IMR-90 (cell line): ENCODE measurements at regions not wholly inside any gene's neighbourhood (a gene's known extent, or its start where the extent isn't known, plus 50 kb on each side); places are given as distances from the start of the nearest gene placed in this dataset.

Source experiments
- ATAC-seq: fragments of 200-7000 bp; cut with Tn5 transposase; 2 replicates; pipeline ENCODE4 v1.9.1; 2020; ENCODE audit warnings: low read depth, mild to moderate bottlenecking, moderate library complexity
- BruUV-seq: library from RNA; stranded (reverse); fragments of 400-500 nt; replicated peaks from 2 replicates; lab custom pipeline; 2021; lab: Mats Ljungman, UMichigan
- CTCF ChIA-PET: fragments of 300-600 bp; formaldehyde crosslinking; extraction: SDS; loops from one replicate; lab custom pipeline; 2021; ENCODE audit warnings: antibody characterized with exemption; lab: Yijun Ruan, JAX
- POLR2A ChIA-PET: fragments of 300-600 bp; sonication (Branson Sonifier 250); formaldehyde crosslinking; loops from one replicate; lab custom pipeline; 2022; ENCODE audit warnings: antibody characterized with exemption; ENCODE audit not compliant: unreplicated experiment; lab: Charles Lee
- DNase-seq: peaks from one replicate; pipeline ENCODE4 v3.0.0; 2013
- H2AFZ ChIP-seq: replicated peaks from 2 replicates; pipeline ENCODE3; 2013; ENCODE audit warnings: low read length, mild to moderate bottlenecking; ENCODE audit not compliant: poor library complexity
- H2AK5ac ChIP-seq: 2 replicates; pipeline ENCODE4 v1.6.1; 2013; ENCODE audit warnings: low read depth, low read length, inconsistent platforms
- H2AK9ac ChIP-seq: replicated peaks from 2 replicates; pipeline ENCODE3; 2013; ENCODE audit warnings: mild to moderate bottlenecking, low read depth, low read length, moderate library complexity; ENCODE audit not compliant: poor library complexity
- H2BK120ac ChIP-seq: 2 replicates; pipeline ENCODE4 v1.6.1; 2013; ENCODE audit warnings: low read depth, low read length, inconsistent platforms
- H2BK15ac ChIP-seq: 3 replicates; pipeline ENCODE4 v1.6.1; 2013; ENCODE audit warnings: low read depth, low read length, inconsistent platforms
- H2BK20ac ChIP-seq: 2 replicates; pipeline ENCODE4 v1.6.1; 2013; ENCODE audit warnings: low read depth, mild to moderate bottlenecking, inconsistent platforms, low read length, moderate library complexity
- H2BK5ac ChIP-seq: 2 replicates; pipeline ENCODE4 v1.6.1; 2013; ENCODE audit warnings: mild to moderate bottlenecking, low read depth, low read length, inconsistent platforms; ENCODE audit not compliant: poor library complexity, severe bottlenecking
- H3K14ac ChIP-seq: replicated peaks from 2 replicates; pipeline ENCODE4 v1.6.1; 2013; ENCODE audit warnings: low read depth, low read length, inconsistent platforms
- H3K18ac ChIP-seq: 2 replicates; pipeline ENCODE4 v1.6.1; 2013; ENCODE audit warnings: low read depth, low read length, control low read depth
- H3K23ac ChIP-seq: 2 replicates; pipeline ENCODE4 v1.6.1; 2013; ENCODE audit warnings: low read depth, low read length, inconsistent platforms
- H3K27ac ChIP-seq: 2 replicates; pipeline ENCODE4 v1.5.1; 2013; ENCODE audit warnings: mild to moderate bottlenecking, control low read depth, low read length; ENCODE audit not compliant: insufficient read depth
- H3K27me3 ChIP-seq: 2 replicates; pipeline ENCODE4 v1.6.1; 2013; ENCODE audit warnings: low read length; ENCODE audit not compliant: control insufficient read depth, insufficient read depth
- H3K36me3 ChIP-seq: 2 replicates; pipeline ENCODE4 v1.6.1; 2013; ENCODE audit warnings: low read length, mixed read lengths; ENCODE audit not compliant: control insufficient read depth, insufficient read depth
- H3K4ac ChIP-seq: 2 replicates; pipeline ENCODE4 v1.6.1; 2013; ENCODE audit warnings: low read depth, low read length, inconsistent platforms
- H3K4me1 ChIP-seq: 2 replicates; pipeline ENCODE4 v1.6.1; 2013; ENCODE audit warnings: low read length, mixed read lengths; ENCODE audit not compliant: control insufficient read depth, insufficient read depth
- H3K4me2 ChIP-seq: 2 replicates; pipeline ENCODE4 v1.6.1; 2013; ENCODE audit warnings: low read depth, mild to moderate bottlenecking, control low read depth, low read length, moderate library complexity
- H3K4me3 ChIP-seq: 2 replicates; pipeline ENCODE4 v1.5.1; 2013; ENCODE audit warnings: low read depth, mild to moderate bottlenecking, control low read depth, low read length, moderate library complexity; ENCODE audit not compliant: insufficient read depth
- H3K56ac ChIP-seq: 2 replicates; pipeline ENCODE4 v1.6.1; 2013; ENCODE audit warnings: low read length, inconsistent platforms; ENCODE audit not compliant: insufficient read depth; ENCODE audit errors: extremely low read depth
- H3K79me1 ChIP-seq, 2 experiments: 2 replicates each; pipeline ENCODE4 v1.6.1; 2013; ENCODE audit warnings: low read length in 2 of 2, inconsistent platforms in 1 of 2, low read depth in 1 of 2
- H3K9ac ChIP-seq: 2 replicates; pipeline ENCODE4 v1.6.1; 2013; ENCODE audit warnings: low read depth, low read length, control low read depth
- H3K9me1 ChIP-seq: 2 replicates; pipeline ENCODE4 v1.6.1; 2013; ENCODE audit warnings: low read length, inconsistent platforms; ENCODE audit not compliant: insufficient read depth
- H3K9me3 ChIP-seq: 2 replicates; pipeline ENCODE4 v1.6.1; 2013; ENCODE audit warnings: low read length; ENCODE audit not compliant: control insufficient read depth, insufficient read depth
- H4K20me1 ChIP-seq: 2 replicates; pipeline ENCODE4 v1.6.1; 2013; ENCODE audit warnings: low read length, inconsistent platforms; ENCODE audit not compliant: insufficient read depth
- H4K5ac ChIP-seq: 2 replicates; pipeline ENCODE4 v1.6.1; 2013; ENCODE audit warnings: mild to moderate bottlenecking, low read depth, low read length, control low read depth
- H4K8ac ChIP-seq, 2 experiments: 2 replicates each; pipeline ENCODE4 v1.6.1; 2013; ENCODE audit warnings: low read depth in 2 of 2, low read length in 2 of 2, control low read depth in 1 of 2, inconsistent platforms in 1 of 2
- H4K91ac ChIP-seq: 2 replicates; pipeline ENCODE4 v1.6.1; 2013; ENCODE audit warnings: low read depth, low read length, inconsistent platforms; ENCODE audit not compliant: insufficient read depth
- CEBPB ChIP-seq: IDR thresholded peaks from 2 replicates; pipeline ENCODE4 v1.6.1; 2012; ENCODE audit warnings: low read depth, low read length, improper control_type of control experiment
- CHD1 ChIP-seq: IDR thresholded peaks from 2 replicates; pipeline ENCODE4 v1.6.1; 2012; ENCODE audit warnings: low read depth, low read length, improper control_type of control experiment
- FOS ChIP-seq: fragments of 150-350 bp; IDR thresholded peaks from 2 replicates; pipeline ENCODE4 v1.6.1; 2016; ENCODE audit warnings: low read depth, low read length
- MAFK ChIP-seq: IDR thresholded peaks from 2 replicates; pipeline ENCODE4 v1.6.1; 2012; ENCODE audit warnings: low read depth, low read length, improper control_type of control experiment
- MAZ ChIP-seq: IDR thresholded peaks from 2 replicates; pipeline ENCODE4 v1.6.1; 2012; ENCODE audit warnings: low read depth, mild to moderate bottlenecking, low read length, improper control_type of control experiment, moderate library complexity, borderline replicate concordance
- MXI1 ChIP-seq: IDR thresholded peaks from 2 replicates; pipeline ENCODE4 v1.6.1; 2012; ENCODE audit warnings: low read depth, mild to moderate bottlenecking, low read length, moderate library complexity, borderline replicate concordance
- NFE2L2 ChIP-seq: fragments of 150-350 bp; IDR thresholded peaks from 2 replicates; pipeline ENCODE4 v1.6.1; 2016; ENCODE audit warnings: low read depth, mild to moderate bottlenecking, low read length
- POLR2A ChIP-seq: IDR thresholded peaks from 2 replicates; pipeline ENCODE4 v1.6.1; 2012; ENCODE audit warnings: mild to moderate bottlenecking, low read depth, low read length
- RAD21 ChIP-seq: IDR thresholded peaks from 2 replicates; pipeline ENCODE4 v1.6.1; 2012; ENCODE audit warnings: low read length, improper control_type of control experiment
- RCOR1 ChIP-seq: IDR thresholded peaks from 2 replicates; pipeline ENCODE4 v1.6.1; 2012; ENCODE audit warnings: mild to moderate bottlenecking, low read length, improper control_type of control experiment; ENCODE audit not compliant: insufficient replicate concordance
- RFX5 ChIP-seq: IDR thresholded peaks from 2 replicates; pipeline ENCODE4 v1.8.0; 2012; ENCODE audit warnings: low read depth, mild to moderate bottlenecking, low read length, moderate library complexity
- SMC3 ChIP-seq: fragments of 150-350 bp; IDR thresholded peaks from 2 replicates; pipeline ENCODE4 v1.6.1; 2016; ENCODE audit warnings: low read depth, mild to moderate bottlenecking, antibody characterized with exemption, low read length, moderate library complexity
- WGBS, 2 experiments: methylation state at CpG; one replicate each; pipeline versions ENCODE4 v1.1.5 to v1.1.7; 2013; ENCODE audit warnings: missing lambda C conversion rate in 2 of 2; ENCODE audit not compliant: insufficient read length in 1 of 2; ENCODE audit errors: extremely low coverage in 2 of 2; 5-methylcytosine and 5-hydroxymethylcytosine counted together
- dilution Hi-C: fragments of 300-500 bp; cut with HindIII; formaldehyde crosslinking; loops from one replicate; pipeline ENCODE4 v1.14.3; 2018; ENCODE audit warnings: low sequenced_read_pairs; ENCODE audit not compliant: unreplicated experiment
- in situ Hi-C: fragments of 300-500 bp; cut with MboI; formaldehyde crosslinking; loops from 3 replicates; pipeline ENCODE4 v1.14.3; 2019; ENCODE audit warnings: low sequenced_read_pairs, inconsistent platforms, mixed read lengths
- intact Hi-C: fragments of 100-400 bp; cut with micrococcal nuclease; formaldehyde crosslinking; loops from 2 replicates; pipeline ENCODE4 v1.10.0; 2022
- TF ChIP-seq, protein P1 (sequence below): fragments of 150-350 bp; IDR thresholded peaks from 2 replicates; pipeline ENCODE4 v1.6.1; 2017; ENCODE audit warnings: mild to moderate bottlenecking, antibody characterized with exemption, low read length, low read depth
- TF ChIP-seq, protein P2 (sequence below): fragments of 150-350 bp; IDR thresholded peaks from 2 replicates; pipeline ENCODE4 v1.6.1; 2016; ENCODE audit warnings: low read depth, mild to moderate bottlenecking, low read length, moderate library complexity, borderline replicate concordance
- TF ChIP-seq, protein P3 (sequence below): conservative IDR thresholded peaks from 2 replicates; pipeline ENCODE4 v1.5.1; 2012; ENCODE audit warnings: mild to moderate bottlenecking, low read depth, low read length, improper control_type of control experiment

DNA sequence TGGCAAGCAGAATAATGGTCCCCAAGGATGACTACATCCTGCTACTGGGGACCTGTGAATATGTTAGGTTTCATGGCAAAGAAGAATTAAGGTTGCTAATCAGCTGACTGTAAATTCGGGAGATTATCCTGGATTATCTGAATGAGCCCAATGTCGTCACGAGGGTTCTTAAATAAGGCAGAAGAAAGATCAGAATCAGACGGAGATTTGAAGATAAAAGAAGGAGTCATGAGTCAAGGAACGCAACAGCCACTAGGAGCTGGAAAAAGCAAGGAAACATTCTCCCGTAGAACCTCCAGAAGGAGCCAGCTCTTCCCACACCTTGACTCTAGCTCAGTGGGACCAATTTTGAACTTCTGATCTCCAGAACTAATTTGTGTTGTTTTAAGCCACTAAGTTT lies 82.9 kb upstream of the APBB1IP start:
- H3K56ac ChIP-seq: no peak overlapping the region
- no peak overlapping the region for H3K4me3 ChIP-seq
- no peak overlapping the region for H3K23ac ChIP-seq
- CTCF ChIA-PET: no interaction called here
- no peaks in the 10 kb centered on the region for H4K20me1 ChIP-seq
- H4K91ac ChIP-seq: no peak overlapping the region
- no peak overlapping the region for H4K8ac ChIP-seq
- dilution Hi-C loops: no loop called here
- TF ChIP-seq RAD21 (no peak), FOS (no peak), MAZ (no peak), CEBPB (no peak), SMC3 (no peak), MAFK (no peak), NFE2L2 (no peak), RFX5 (no peak), MXI1 (no peak), CHD1 (no peak), POLR2A (no peak), RCOR1 (no peak)
- TF ChIP-seq, protein P1, sequence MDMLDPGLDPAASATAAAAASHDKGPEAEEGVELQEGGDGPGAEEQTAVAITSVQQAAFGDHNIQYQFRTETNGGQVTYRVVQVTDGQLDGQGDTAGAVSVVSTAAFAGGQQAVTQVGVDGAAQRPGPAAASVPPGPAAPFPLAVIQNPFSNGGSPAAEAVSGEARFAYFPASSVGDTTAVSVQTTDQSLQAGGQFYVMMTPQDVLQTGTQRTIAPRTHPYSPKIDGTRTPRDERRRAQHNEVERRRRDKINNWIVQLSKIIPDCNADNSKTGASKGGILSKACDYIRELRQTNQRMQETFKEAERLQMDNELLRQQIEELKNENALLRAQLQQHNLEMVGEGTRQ: no peak
- TF ChIP-seq, protein P2, sequence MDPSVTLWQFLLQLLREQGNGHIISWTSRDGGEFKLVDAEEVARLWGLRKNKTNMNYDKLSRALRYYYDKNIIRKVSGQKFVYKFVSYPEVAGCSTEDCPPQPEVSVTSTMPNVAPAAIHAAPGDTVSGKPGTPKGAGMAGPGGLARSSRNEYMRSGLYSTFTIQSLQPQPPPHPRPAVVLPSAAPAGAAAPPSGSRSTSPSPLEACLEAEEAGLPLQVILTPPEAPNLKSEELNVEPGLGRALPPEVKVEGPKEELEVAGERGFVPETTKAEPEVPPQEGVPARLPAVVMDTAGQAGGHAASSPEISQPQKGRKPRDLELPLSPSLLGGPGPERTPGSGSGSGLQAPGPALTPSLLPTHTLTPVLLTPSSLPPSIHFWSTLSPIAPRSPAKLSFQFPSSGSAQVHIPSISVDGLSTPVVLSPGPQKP: no peak
- TF ChIP-seq, protein P3, sequence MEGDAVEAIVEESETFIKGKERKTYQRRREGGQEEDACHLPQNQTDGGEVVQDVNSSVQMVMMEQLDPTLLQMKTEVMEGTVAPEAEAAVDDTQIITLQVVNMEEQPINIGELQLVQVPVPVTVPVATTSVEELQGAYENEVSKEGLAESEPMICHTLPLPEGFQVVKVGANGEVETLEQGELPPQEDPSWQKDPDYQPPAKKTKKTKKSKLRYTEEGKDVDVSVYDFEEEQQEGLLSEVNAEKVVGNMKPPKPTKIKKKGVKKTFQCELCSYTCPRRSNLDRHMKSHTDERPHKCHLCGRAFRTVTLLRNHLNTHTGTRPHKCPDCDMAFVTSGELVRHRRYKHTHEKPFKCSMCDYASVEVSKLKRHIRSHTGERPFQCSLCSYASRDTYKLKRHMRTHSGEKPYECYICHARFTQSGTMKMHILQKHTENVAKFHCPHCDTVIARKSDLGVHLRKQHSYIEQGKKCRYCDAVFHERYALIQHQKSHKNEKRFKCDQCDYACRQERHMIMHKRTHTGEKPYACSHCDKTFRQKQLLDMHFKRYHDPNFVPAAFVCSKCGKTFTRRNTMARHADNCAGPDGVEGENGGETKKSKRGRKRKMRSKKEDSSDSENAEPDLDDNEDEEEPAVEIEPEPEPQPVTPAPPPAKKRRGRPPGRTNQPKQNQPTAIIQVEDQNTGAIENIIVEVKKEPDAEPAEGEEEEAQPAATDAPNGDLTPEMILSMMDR: no peak
- intact Hi-C loops: no loop called here
- no peak overlapping the region for H2BK20ac ChIP-seq
- H3K9me3 ChIP-seq: peaks cover 8% of the 10 kb centered on the region
- no peak overlapping the region for H3K14ac ChIP-seq
- no peak overlapping the region for H3K27ac ChIP-seq
- BruUV-seq: no TSS peak
- no peak overlapping the region for H2AK5ac ChIP-seq
- H3K4me1 ChIP-seq: no peaks in the 10 kb centered on the region
- no peaks in the 10 kb centered on the region for H3K79me1 ChIP-seq
- no peak overlapping the region for H2BK120ac ChIP-seq
- no peak overlapping the region for H3K9ac ChIP-seq
- H4K5ac ChIP-seq: no peak overlapping the region
- H3K27me3 ChIP-seq: no peaks in the 10 kb centered on the region
- H3K4me2 ChIP-seq: no peak overlapping the region
- no peak for DNase-seq
- WGBS, 2 experiments: 44% methylated on average over 3 of the region's 6 CpGs; no CpG with 5 or more reads in 1 of the 2 experiments
- no peaks in the 10 kb centered on the region for H3K9me1 ChIP-seq
- H3K4ac ChIP-seq: no peak overlapping the region
- no peak overlapping the region for H2BK15ac ChIP-seq
- no peak overlapping the region for H2AK9ac ChIP-seq
- H3K36me3 ChIP-seq: no peaks in the 10 kb centered on the region
- no peak overlapping the region for H3K18ac ChIP-seq
- no peak for ATAC-seq
- in situ Hi-C loops: no loop called here
- POLR2A ChIA-PET: no interaction called here
- H2BK5ac ChIP-seq: no peak overlapping the region
- no peak overlapping the region for H2AFZ ChIP-seq
